PC-3 (cell line): ENCODE measurements at regions not wholly inside any gene's neighbourhood (a gene's known extent, or its start where the extent isn't known, plus 50 kb on each side); places are given as distances from the start of the nearest gene placed in this dataset.

Experiments
- ATAC-seq: fragments of 200-7000 bp; cut with Tn5 transposase; 2 replicates; pipeline ENCODE4 v1.9.1; 2020; ENCODE audit warnings: mild to moderate bottlenecking, moderate library complexity
- BruUV-seq: library from RNA; stranded (reverse); fragments of 400-500 nt; replicated peaks from 2 replicates; lab custom pipeline; 2021; lab: Mats Ljungman, UMichigan
- CTCF ChIA-PET: fragments of 300-600 bp; sonication (Branson Sonifier 250); formaldehyde crosslinking; loops from one replicate; lab custom pipeline; 2022; ENCODE audit warnings: antibody characterized with exemption; lab: Charles Lee
- POLR2A ChIA-PET: fragments of 300-600 bp; sonication (Branson Sonifier 250); formaldehyde crosslinking; loops from one replicate; lab custom pipeline; 2022; ENCODE audit warnings: antibody characterized with exemption; ENCODE audit not compliant: unreplicated experiment; lab: Charles Lee
- DNase-seq: peaks from one replicate; pipeline ENCODE4 v3.0.0-alpha.2; 2015
- H2AFZ ChIP-seq: fragments of 300-600 bp; sonication (generic); 2 replicates; pipeline ENCODE4 v1.6.0; 2016; ENCODE audit warnings: antibody characterized with exemption, low read length
- H3F3A ChIP-seq: fragments of 300-600 bp; sonication (generic); one replicate; pipeline ENCODE4 v1.6.0; 2017; ENCODE audit warnings: antibody characterized with exemption, low read length, control low read depth, mild to moderate bottlenecking; ENCODE audit not compliant: unreplicated experiment
- H3K27ac ChIP-seq: fragments of 300-600 bp; sonication (generic); 2 replicates; pipeline ENCODE4 v1.5.1; 2016; ENCODE audit warnings: mild to moderate bottlenecking, low read length
- H3K27me3 ChIP-seq: fragments of 300-600 bp; sonication (generic); 2 replicates; pipeline ENCODE4 v1.6.1; 2016; ENCODE audit warnings: low read length, mixed read lengths
- H3K36me3 ChIP-seq: fragments of 300-600 bp; sonication (generic); 2 replicates; pipeline ENCODE4 v1.6.1; 2016; ENCODE audit warnings: low read depth, mixed run types, low read length, mixed read lengths
- H3K4me1 ChIP-seq: fragments of 300-600 bp; sonication (generic); 2 replicates; pipeline ENCODE4 v1.5.1; 2016; ENCODE audit warnings: low read length; ENCODE audit not compliant: insufficient read depth
- H3K4me2 ChIP-seq: fragments of 300-600 bp; sonication (generic); 2 replicates; pipeline ENCODE4 v1.6.0; 2016; ENCODE audit warnings: low read length
- H3K4me3 ChIP-seq: fragments of 300-600 bp; sonication (generic); 2 replicates; pipeline ENCODE4 v1.5.1; 2016; ENCODE audit warnings: mild to moderate bottlenecking, low read length, mixed read lengths
- H3K79me2 ChIP-seq: fragments of 300-600 bp; sonication (generic); 2 replicates; pipeline ENCODE4 v1.6.1; 2017; ENCODE audit warnings: low read length, mixed read lengths
- H3K9ac ChIP-seq: fragments of 300-600 bp; sonication (generic); 2 replicates; pipeline ENCODE4 v1.6.0; 2016; ENCODE audit warnings: mild to moderate bottlenecking, low read length
- H3K9me2 ChIP-seq: fragments of 300-600 bp; sonication (generic); replicated peaks from 2 replicates; pipeline ENCODE4 v1.6.1; 2016; ENCODE audit warnings: mixed run types, low read length, mixed read lengths
- H3K9me3 ChIP-seq: fragments of 300-600 bp; sonication (generic); 2 replicates; pipeline ENCODE4 v1.6.1; 2016; ENCODE audit warnings: low read length, mixed read lengths
- H4K20me1 ChIP-seq: fragments of 300-600 bp; sonication (generic); 2 replicates; pipeline ENCODE4 v1.6.1; 2016; ENCODE audit warnings: low read length, mixed read lengths
- CTCF ChIP-seq: fragments of 300-600 bp; sonication (generic); conservative IDR thresholded peaks from 2 replicates; pipeline ENCODE4 v1.5.1; 2017; ENCODE audit warnings: antibody characterized with exemption, low read depth, mild to moderate bottlenecking, low read length
- EZH2 ChIP-seq: fragments of 300-600 bp; sonication (generic); IDR thresholded peaks from one replicate; pipeline ENCODE4 v1.6.1; 2017; ENCODE audit warnings: antibody characterized with exemption, mild to moderate bottlenecking, low read length; ENCODE audit not compliant: unreplicated experiment
- EZH2phosphoT487 ChIP-seq: fragments of 300-600 bp; sonication (generic); IDR thresholded peaks from 2 replicates; pipeline ENCODE4 v1.6.1; 2018; ENCODE audit warnings: mild to moderate bottlenecking, antibody characterized with exemption, low read length, borderline replicate concordance
- intact Hi-C: fragments of 100-400 bp; cut with micrococcal nuclease; formaldehyde crosslinking; loops from 2 replicates; pipeline ENCODE4 v1.9.0; 2023

GRCh38 chr14:101207897-101208296, 304.4 kb upstream of the RTL1 start:
- BruUV-seq, result no TSS peak
- Histone ChIP-seq H3K79me2 (no peaks in the 10 kb centered on the region), H3K9ac (no peak overlapping the region), H3K4me3 (no peak overlapping the region), H3K9me2 (no peaks in the 10 kb centered on the region), H2AFZ (no peak overlapping the region), H3K27me3 (no peaks in the 10 kb centered on the region), H3F3A (no peaks in the 10 kb centered on the region), H4K20me1 (no peaks in the 10 kb centered on the region), H3K4me2 (no peak overlapping the region), H3K36me3 (peaks cover 2% of the 10 kb centered on the region; the same call in 1 of the 2 replicates), H3K4me1 (no peaks in the 10 kb centered on the region), H3K9me3 (peaks cover 22% of the 10 kb centered on the region), H3K27ac (no peak overlapping the region)
- POLR2A ChIA-PET, result no interaction called here
- ATAC-seq, result no peak
- no peak for DNase-seq
- intact Hi-C loops, result no loop called here
- TF ChIP-seq EZH2phosphoT487, result no peak
- CTCF ChIA-PET, result no interaction called here

- ChIA-PET POLR2A (no interaction called here), CTCF (no interaction called here)
- Histone ChIP-seq H3K36me3 (peaks cover 2% of the 10 kb centered on the region; the same call in 1 of the 2 replicates), H2AFZ (no peak overlapping the region), H3K4me1 (no peaks in the 10 kb centered on the region), H3K4me2 (no peak overlapping the region), H3K9me3 (peaks cover 22% of the 10 kb centered on the region), H3F3A (no peaks in the 10 kb centered on the region), H3K27ac (no peak overlapping the region), H3K27me3 (no peaks in the 10 kb centered on the region), H3K4me3 (no peak overlapping the region), H3K79me2 (no peaks in the 10 kb centered on the region), H3K9me2 (no peaks in the 10 kb centered on the region), H3K9ac (no peak overlapping the region), H4K20me1 (no peaks in the 10 kb centered on the region)
- DNase-seq, result no peak
- no TSS peak for BruUV-seq
- no peak for ATAC-seq
- TF ChIP-seq EZH2phosphoT487 (no peak), CTCF (no peak), EZH2 (no peak)
- intact Hi-C loops, result no loop called here
Measured at GRCh38 chr14:101209594-101209993, 306.1 kb upstream of the RTL1 start.

GRCh38 chr14:101215266-101215665, 311.7 kb upstream of the RTL1 start:
- no TSS peak for BruUV-seq
- CTCF ChIA-PET, result no interaction called here
- no peak for DNase-seq
- 0 out of 2 replicates have a peak, but pooled peaks cover 5% of the 10 kb centered on the region for H3K9me3 ChIP-seq
- H3K4me3 ChIP-seq, result no peak overlapping the region
- no peaks in the 10 kb centered on the region for H3F3A ChIP-seq
- H3K9ac ChIP-seq, result no peak overlapping the region
- TF ChIP-seq CTCF (no peak), EZH2phosphoT487 (no peak), EZH2 (no peak)
- no peaks in the 10 kb centered on the region for H3K27me3 ChIP-seq
- H3K27ac ChIP-seq, result no peak overlapping the region
- no peaks in the 10 kb centered on the region for H4K20me1 ChIP-seq
- H3K9me2 ChIP-seq, result no peaks in the 10 kb centered on the region
- no peaks in the 10 kb centered on the region for H3K79me2 ChIP-seq
- H2AFZ ChIP-seq, result no peak overlapping the region
- H3K4me1 ChIP-seq, result no peaks in the 10 kb centered on the region
- no peak overlapping the region for H3K4me2 ChIP-seq
- no peaks in the 10 kb centered on the region for H3K36me3 ChIP-seq
- POLR2A ChIA-PET, result no interaction called here
- ATAC-seq, result no peak
- intact Hi-C loops, result no loop called here
